GM23338 (cell line): ENCODE measurements at regions not wholly inside any gene's neighbourhood (a gene's known extent, or its start where the extent isn't known, plus 50 kb on each side); places are given as distances from the start of the nearest gene placed in this dataset.

Experiments
- ATAC-seq: fragments of 200-7000 bp; cut with Tn5 transposase; 3 replicates; pipeline ENCODE4 v1.9.1; 2020
- DNase-seq: peaks from one replicate; pipeline ENCODE4 v3.0.0-alpha.2; 2015; ENCODE audit warnings: low spot score
- H2AFZ ChIP-seq: fragments of 200-600 bp; sonication (generic); 2 replicates; pipeline ENCODE4 v1.8.0; 2016; ENCODE audit warnings: antibody characterized with exemption, mild to moderate bottlenecking, moderate library complexity
- H3F3A ChIP-seq: fragments of 200-600 bp; sonication (generic); replicated peaks from 2 replicates; pipeline ENCODE4 v1.8.0; 2017; ENCODE audit warnings: antibody characterized with exemption, mixed run types, low read depth
- H3K27ac ChIP-seq: fragments of 200-600 bp; sonication (generic); 2 replicates; pipeline ENCODE4 v1.6.1; 2016; ENCODE audit warnings: low read depth
- H3K27me3 ChIP-seq: fragments of 200-600 bp; sonication (generic); 2 replicates; pipeline ENCODE4 v1.8.0; 2016; ENCODE audit warnings: mild to moderate bottlenecking, mixed run types, moderate library complexity; ENCODE audit not compliant: insufficient read depth
- H3K36me3 ChIP-seq: fragments of 200-600 bp; sonication (generic); 2 replicates; pipeline ENCODE4 v1.8.0; 2016; ENCODE audit warnings: mild to moderate bottlenecking; ENCODE audit not compliant: insufficient read depth
- H3K4me1 ChIP-seq: fragments of 200-600 bp; sonication (generic); 2 replicates; pipeline ENCODE4 v1.8.0; 2016; ENCODE audit warnings: mild to moderate bottlenecking, moderate library complexity; ENCODE audit not compliant: insufficient read depth
- H3K4me2 ChIP-seq: fragments of 200-600 bp; sonication (generic); 2 replicates; pipeline ENCODE4 v1.7.1; 2017; ENCODE audit warnings: mixed run types
- H3K4me3 ChIP-seq: fragments of 200-600 bp; sonication (generic); 2 replicates; pipeline ENCODE4 v1.6.1; 2016; ENCODE audit warnings: mixed run types
- H3K79me2 ChIP-seq: fragments of 200-600 bp; sonication (generic); replicated peaks from 2 replicates; pipeline ENCODE4 v1.8.0; 2017; ENCODE audit warnings: mild to moderate bottlenecking; ENCODE audit not compliant: insufficient read depth
- H3K9me2 ChIP-seq: fragments of 200-600 bp; sonication (generic); 2 replicates; pipeline ENCODE4 v1.8.0; 2017; ENCODE audit not compliant: insufficient read depth
- H4K20me1 ChIP-seq: fragments of 200-600 bp; sonication (generic); replicated peaks from 2 replicates; pipeline ENCODE4 v1.8.0; 2017; ENCODE audit warnings: mild to moderate bottlenecking; ENCODE audit not compliant: insufficient read depth
- H3K27ac Mint-ChIP-seq: 2 replicates; pipeline ENCODE4 v1.8.0; 2020; ENCODE audit warnings: inconsistent platforms, mild to moderate bottlenecking, moderate library complexity, mixed read lengths
- H3K27me3 Mint-ChIP-seq: 3 replicates; pipeline ENCODE4 v1.8.0; 2022; ENCODE audit warnings: low read depth, mild to moderate bottlenecking, moderate library complexity, mixed read lengths, inconsistent platforms; ENCODE audit not compliant: insufficient read depth, poor library complexity
- H3K36me3 Mint-ChIP-seq: 3 replicates; pipeline ENCODE4 v1.8.0; 2021; ENCODE audit warnings: low read depth, mild to moderate bottlenecking, inconsistent platforms, moderate library complexity, mixed read lengths
- H3K4me1 Mint-ChIP-seq: 3 replicates; pipeline ENCODE4 v1.8.0; 2020; ENCODE audit warnings: mild to moderate bottlenecking, inconsistent platforms, mixed read lengths
- H3K4me3 Mint-ChIP-seq: 3 replicates; pipeline ENCODE4 v1.8.0; 2021; ENCODE audit warnings: moderate library complexity, mild to moderate bottlenecking, inconsistent platforms, mixed read lengths
- H3K9me3 Mint-ChIP-seq: 3 replicates; pipeline ENCODE4 v1.8.0; 2020; ENCODE audit warnings: moderate library complexity, mild to moderate bottlenecking, inconsistent platforms, mixed read lengths
- CREB1 ChIP-seq: fragments of 250-450 bp; sonication (Bioruptor Pico); IDR thresholded peaks from 2 replicates; pipeline ENCODE4 v1.5.0; 2020; ENCODE audit warnings: low read depth, mild to moderate bottlenecking, moderate library complexity
- EZH2 ChIP-seq: fragments of 200-600 bp; sonication (generic); IDR thresholded peaks from one replicate; pipeline ENCODE4 v1.8.0; 2017; ENCODE audit warnings: antibody characterized with exemption, mild to moderate bottlenecking, low read depth; ENCODE audit not compliant: unreplicated experiment
- JUNB ChIP-seq: IDR thresholded peaks from one replicate; pipeline ENCODE4 v1.6.1; 2016; ENCODE audit warnings: antibody characterized with exemption; ENCODE audit not compliant: unreplicated experiment
- NANOG ChIP-seq: IDR thresholded peaks from 2 replicates; pipeline ENCODE4 v1.6.1; 2016; ENCODE audit warnings: antibody characterized with exemption, borderline replicate concordance
- POLR2AphosphoS5 ChIP-seq: IDR thresholded peaks from 2 replicates; pipeline ENCODE4 v1.6.1; 2016; ENCODE audit warnings: antibody characterized with exemption, low read depth
- ZNF114 ChIP-seq: fragments of 250-450 bp; sonication (Bioruptor Pico); IDR thresholded peaks from 2 replicates; pipeline ENCODE4 v1.5.0; 2020; ENCODE audit warnings: mild to moderate bottlenecking, moderate library complexity
- ZNF331 ChIP-seq: fragments of 250-450 bp; sonication (Bioruptor Pico); IDR thresholded peaks from 2 replicates; pipeline ENCODE4 v1.5.0; 2020; ENCODE audit warnings: low read depth, mild to moderate bottlenecking, moderate library complexity
- TF ChIP-seq, protein P1 (sequence below), 2 experiments: fragments of 200-600 bp in 1 of 2; sonication (generic) in 1 of 2; conservative IDR thresholded peaks; 2 replicates each; pipeline versions ENCODE4 v1.5.1 to v1.6.1; 2016 to 2017; ENCODE audit warnings: antibody characterized with exemption in 2 of 2, low read depth in 2 of 2, mild to moderate bottlenecking in 2 of 2, moderate library complexity in 1 of 2
- TF ChIP-seq, protein P2 (sequence below): IDR thresholded peaks from one replicate; pipeline ENCODE4 v1.6.1; 2018; ENCODE audit warnings: antibody characterized with exemption; ENCODE audit not compliant: unreplicated experiment
- TF ChIP-seq, protein P3 (sequence below): fragments of 250-450 bp; sonication (Bioruptor Pico); IDR thresholded peaks from 2 replicates; pipeline ENCODE4 v1.5.0; 2020; ENCODE audit warnings: mild to moderate bottlenecking, moderate library complexity

DNA sequence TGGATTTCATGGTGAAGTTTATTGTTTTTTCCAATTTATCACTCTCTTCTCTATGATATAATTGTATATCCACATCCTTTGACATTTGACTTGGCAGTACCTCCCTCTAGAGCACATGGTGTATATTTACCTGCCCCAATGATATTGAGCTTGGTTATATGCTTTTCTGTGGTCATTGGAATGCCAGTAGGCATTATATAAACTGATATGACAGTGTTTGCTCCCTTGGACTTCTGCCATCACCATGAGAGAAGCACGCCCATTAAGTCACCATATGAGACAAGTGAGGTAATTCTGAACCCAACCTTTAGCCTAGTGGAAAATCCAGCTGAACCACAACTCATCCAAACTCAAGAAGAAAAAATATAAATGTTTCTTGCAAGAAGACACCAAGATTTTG, 2761.5 kb downstream of the ARAP2 start:
- no peak for DNase-seq
- Histone ChIP-seq H2AFZ (no peak overlapping the region), H3K27ac (no peak overlapping the region), H3K4me3 (no peak overlapping the region), H3F3A (no peaks in the 10 kb centered on the region), H3K4me2 (no peak overlapping the region), H3K27me3 (no peaks in the 10 kb centered on the region), H3K36me3 (no peaks in the 10 kb centered on the region), H3K79me2 (no peaks in the 10 kb centered on the region), H4K20me1 (no peaks in the 10 kb centered on the region), H3K4me1 (no peaks in the 10 kb centered on the region), H3K9me2 (no peaks in the 10 kb centered on the region)
- TF ChIP-seq CREB1 (CRISPR knock-in tag) = no peak
- TF ChIP-seq JUNB = no peak
- TF ChIP-seq, protein P1, sequence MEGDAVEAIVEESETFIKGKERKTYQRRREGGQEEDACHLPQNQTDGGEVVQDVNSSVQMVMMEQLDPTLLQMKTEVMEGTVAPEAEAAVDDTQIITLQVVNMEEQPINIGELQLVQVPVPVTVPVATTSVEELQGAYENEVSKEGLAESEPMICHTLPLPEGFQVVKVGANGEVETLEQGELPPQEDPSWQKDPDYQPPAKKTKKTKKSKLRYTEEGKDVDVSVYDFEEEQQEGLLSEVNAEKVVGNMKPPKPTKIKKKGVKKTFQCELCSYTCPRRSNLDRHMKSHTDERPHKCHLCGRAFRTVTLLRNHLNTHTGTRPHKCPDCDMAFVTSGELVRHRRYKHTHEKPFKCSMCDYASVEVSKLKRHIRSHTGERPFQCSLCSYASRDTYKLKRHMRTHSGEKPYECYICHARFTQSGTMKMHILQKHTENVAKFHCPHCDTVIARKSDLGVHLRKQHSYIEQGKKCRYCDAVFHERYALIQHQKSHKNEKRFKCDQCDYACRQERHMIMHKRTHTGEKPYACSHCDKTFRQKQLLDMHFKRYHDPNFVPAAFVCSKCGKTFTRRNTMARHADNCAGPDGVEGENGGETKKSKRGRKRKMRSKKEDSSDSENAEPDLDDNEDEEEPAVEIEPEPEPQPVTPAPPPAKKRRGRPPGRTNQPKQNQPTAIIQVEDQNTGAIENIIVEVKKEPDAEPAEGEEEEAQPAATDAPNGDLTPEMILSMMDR (conservative IDR thresholded peaks at IDR 0.05; ENCODE audit: low read depth in 2 of 2) = no peak
- no peak for TF ChIP-seq EZH2
- TF ChIP-seq, protein P2, sequence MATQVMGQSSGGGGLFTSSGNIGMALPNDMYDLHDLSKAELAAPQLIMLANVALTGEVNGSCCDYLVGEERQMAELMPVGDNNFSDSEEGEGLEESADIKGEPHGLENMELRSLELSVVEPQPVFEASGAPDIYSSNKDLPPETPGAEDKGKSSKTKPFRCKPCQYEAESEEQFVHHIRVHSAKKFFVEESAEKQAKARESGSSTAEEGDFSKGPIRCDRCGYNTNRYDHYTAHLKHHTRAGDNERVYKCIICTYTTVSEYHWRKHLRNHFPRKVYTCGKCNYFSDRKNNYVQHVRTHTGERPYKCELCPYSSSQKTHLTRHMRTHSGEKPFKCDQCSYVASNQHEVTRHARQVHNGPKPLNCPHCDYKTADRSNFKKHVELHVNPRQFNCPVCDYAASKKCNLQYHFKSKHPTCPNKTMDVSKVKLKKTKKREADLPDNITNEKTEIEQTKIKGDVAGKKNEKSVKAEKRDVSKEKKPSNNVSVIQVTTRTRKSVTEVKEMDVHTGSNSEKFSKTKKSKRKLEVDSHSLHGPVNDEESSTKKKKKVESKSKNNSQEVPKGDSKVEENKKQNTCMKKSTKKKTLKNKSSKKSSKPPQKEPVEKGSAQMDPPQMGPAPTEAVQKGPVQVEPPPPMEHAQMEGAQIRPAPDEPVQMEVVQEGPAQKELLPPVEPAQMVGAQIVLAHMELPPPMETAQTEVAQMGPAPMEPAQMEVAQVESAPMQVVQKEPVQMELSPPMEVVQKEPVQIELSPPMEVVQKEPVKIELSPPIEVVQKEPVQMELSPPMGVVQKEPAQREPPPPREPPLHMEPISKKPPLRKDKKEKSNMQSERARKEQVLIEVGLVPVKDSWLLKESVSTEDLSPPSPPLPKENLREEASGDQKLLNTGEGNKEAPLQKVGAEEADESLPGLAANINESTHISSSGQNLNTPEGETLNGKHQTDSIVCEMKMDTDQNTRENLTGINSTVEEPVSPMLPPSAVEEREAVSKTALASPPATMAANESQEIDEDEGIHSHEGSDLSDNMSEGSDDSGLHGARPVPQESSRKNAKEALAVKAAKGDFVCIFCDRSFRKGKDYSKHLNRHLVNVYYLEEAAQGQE = no peak
- Mint-ChIP-seq H3K27ac (no peak overlapping the region), H3K27me3 (no peaks in the 10 kb centered on the region), H3K4me3 (no peak overlapping the region), H3K36me3 (no peaks in the 10 kb centered on the region), H3K4me1 (no peaks in the 10 kb centered on the region), H3K9me3 (no peaks in the 10 kb centered on the region)
- ATAC-seq = no peak

GRCh38 chr4:33485111-33485510, 2759.2 kb downstream of the ARAP2 start:
- no peak overlapping the region for H3K4me3 ChIP-seq
- H3K4me1 ChIP-seq = no peaks in the 10 kb centered on the region
- H3K4me2 ChIP-seq = no peak overlapping the region
- Mint-ChIP-seq H3K27ac (no peak overlapping the region), H3K27me3 (no peaks in the 10 kb centered on the region), H3K9me3 (no peaks in the 10 kb centered on the region), H3K4me1 (no peaks in the 10 kb centered on the region), H3K4me3 (no peak overlapping the region), H3K36me3 (no peaks in the 10 kb centered on the region)
- no peaks in the 10 kb centered on the region for H3K9me2 ChIP-seq
- no peak for DNase-seq
- H3K27me3 ChIP-seq = no peaks in the 10 kb centered on the region
- H4K20me1 ChIP-seq = no peaks in the 10 kb centered on the region
- H3K27ac ChIP-seq = no peak overlapping the region
- H3F3A ChIP-seq = no peaks in the 10 kb centered on the region
- H3K79me2 ChIP-seq = no peaks in the 10 kb centered on the region
- no peaks in the 10 kb centered on the region for H3K36me3 ChIP-seq
- ATAC-seq = no peak
- H2AFZ ChIP-seq = no peak overlapping the region
- TF ChIP-seq POLR2AphosphoS5 = no peak
- TF ChIP-seq, protein P3, sequence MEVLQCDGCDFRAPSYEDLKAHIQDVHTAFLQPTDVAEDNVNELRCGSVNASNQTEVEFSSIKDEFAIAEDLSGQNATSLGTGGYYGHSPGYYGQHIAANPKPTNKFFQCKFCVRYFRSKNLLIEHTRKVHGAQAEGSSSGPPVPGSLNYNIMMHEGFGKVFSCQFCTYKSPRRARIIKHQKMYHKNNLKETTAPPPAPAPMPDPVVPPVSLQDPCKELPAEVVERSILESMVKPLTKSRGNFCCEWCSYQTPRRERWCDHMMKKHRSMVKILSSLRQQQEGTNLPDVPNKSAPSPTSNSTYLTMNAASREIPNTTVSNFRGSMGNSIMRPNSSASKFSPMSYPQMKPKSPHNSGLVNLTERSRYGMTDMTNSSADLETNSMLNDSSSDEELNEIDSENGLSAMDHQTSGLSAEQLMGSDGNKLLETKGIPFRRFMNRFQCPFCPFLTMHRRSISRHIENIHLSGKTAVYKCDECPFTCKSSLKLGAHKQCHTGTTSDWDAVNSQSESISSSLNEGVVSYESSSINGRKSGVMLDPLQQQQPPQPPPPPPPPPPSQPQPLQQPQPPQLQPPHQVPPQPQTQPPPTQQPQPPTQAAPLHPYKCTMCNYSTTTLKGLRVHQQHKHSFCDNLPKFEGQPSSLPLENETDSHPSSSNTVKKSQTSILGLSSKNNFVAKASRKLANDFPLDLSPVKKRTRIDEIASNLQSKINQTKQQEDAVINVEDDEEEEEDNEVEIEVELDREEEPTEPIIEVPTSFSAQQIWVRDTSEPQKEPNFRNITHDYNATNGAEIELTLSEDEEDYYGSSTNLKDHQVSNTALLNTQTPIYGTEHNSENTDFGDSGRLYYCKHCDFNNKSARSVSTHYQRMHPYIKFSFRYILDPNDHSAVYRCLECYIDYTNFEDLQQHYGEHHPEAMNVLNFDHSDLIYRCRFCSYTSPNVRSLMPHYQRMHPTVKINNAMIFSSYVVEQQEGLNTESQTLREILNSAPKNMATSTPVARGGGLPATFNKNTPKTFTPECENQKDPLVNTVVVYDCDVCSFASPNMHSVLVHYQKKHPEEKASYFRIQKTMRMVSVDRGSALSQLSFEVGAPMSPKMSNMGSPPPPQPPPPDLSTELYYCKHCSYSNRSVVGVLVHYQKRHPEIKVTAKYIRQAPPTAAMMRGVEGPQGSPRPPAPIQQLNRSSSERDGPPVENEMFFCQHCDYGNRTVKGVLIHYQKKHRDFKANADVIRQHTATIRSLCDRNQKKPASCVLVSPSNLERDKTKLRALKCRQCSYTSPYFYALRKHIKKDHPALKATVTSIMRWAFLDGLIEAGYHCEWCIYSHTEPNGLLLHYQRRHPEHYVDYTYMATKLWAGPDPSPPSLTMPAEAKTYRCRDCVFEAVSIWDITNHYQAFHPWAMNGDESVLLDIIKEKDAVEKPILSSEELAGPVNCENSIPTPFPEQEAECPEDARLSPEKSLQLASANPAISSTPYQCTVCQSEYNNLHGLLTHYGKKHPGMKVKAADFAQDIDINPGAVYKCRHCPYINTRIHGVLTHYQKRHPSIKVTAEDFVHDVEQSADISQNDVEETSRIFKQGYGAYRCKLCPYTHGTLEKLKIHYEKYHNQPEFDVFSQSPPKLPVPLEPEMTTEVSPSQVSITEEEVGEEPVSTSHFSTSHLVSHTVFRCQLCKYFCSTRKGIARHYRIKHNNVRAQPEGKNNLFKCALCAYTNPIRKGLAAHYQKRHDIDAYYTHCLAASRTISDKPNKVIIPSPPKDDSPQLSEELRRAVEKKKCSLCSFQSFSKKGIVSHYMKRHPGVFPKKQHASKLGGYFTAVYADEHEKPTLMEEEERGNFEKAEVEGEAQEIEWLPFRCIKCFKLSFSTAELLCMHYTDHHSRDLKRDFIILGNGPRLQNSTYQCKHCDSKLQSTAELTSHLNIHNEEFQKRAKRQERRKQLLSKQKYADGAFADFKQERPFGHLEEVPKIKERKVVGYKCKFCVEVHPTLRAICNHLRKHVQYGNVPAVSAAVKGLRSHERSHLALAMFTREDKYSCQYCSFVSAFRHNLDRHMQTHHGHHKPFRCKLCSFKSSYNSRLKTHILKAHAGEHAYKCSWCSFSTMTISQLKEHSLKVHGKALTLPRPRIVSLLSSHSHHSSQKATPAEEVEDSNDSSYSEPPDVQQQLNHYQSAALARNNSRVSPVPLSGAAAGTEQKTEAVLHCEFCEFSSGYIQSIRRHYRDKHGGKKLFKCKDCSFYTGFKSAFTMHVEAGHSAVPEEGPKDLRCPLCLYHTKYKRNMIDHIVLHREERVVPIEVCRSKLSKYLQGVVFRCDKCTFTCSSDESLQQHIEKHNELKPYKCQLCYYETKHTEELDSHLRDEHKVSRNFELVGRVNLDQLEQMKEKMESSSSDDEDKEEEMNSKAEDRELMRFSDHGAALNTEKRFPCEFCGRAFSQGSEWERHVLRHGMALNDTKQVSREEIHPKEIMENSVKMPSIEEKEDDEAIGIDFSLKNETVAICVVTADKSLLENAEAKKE (CRISPR knock-in tag) = no peak
- TF ChIP-seq ZNF114 (CRISPR knock-in tag) = no peak
- no peak for TF ChIP-seq ZNF331 (CRISPR knock-in tag)
- no peak for TF ChIP-seq NANOG
